HCT116 (cell line): ENCODE measurements at regions not wholly inside any gene's neighbourhood (a gene's known extent, or its start where the extent isn't known, plus 50 kb on each side); places are given as distances from the start of the nearest gene placed in this dataset.

Source experiments
- ATAC-seq: fragments of 200-7000 bp; cut with Tn5 transposase; 2 replicates; pipeline ENCODE4 v1.9.1; 2020; ENCODE audit warnings: mild to moderate bottlenecking, moderate library complexity
- BruUV-seq: library from RNA; stranded (reverse); fragments of 400-500 nt; replicated peaks from 2 replicates; lab custom pipeline; 2021; lab: Mats Ljungman, UMichigan
- CTCF ChIA-PET: fragments of 300-600 bp; sonication (Branson Sonifier 250); formaldehyde crosslinking; loops from one replicate; lab custom pipeline; 2021; ENCODE audit warnings: antibody characterized with exemption; lab: Charles Lee
- POLR2A ChIA-PET: fragments of 300-600, 350-600 bp; sonication (Branson Sonifier 250); formaldehyde crosslinking; loops from one replicate; lab custom pipeline; 2021; ENCODE audit warnings: antibody characterized with exemption; lab: Charles Lee
- RAD21 ChIA-PET, 2 experiments: fragments of 300-600 bp; sonication (Branson Sonifier 250); formaldehyde crosslinking; loops; one replicate each; lab custom pipeline; 2023; ENCODE audit warnings: low total read pairs in 2 of 2; ENCODE audit not compliant: uncharacterized antibody in 2 of 2, unreplicated experiment in 2 of 2, low non-redundant PET in 1 of 2; lab: Charles Lee
- DNase-seq: peaks from one replicate; pipeline ENCODE4 v3.0.0-alpha.2; 2010; ENCODE audit warnings: low read depth, low spot score
- H2AFZ ChIP-seq: fragments of 200-600 bp; shearing (Covaris generic), sonication (generic); 2 replicates; pipeline ENCODE4 v1.6.1; 2017; ENCODE audit warnings: low read depth, mixed run types, mixed read lengths, antibody characterized with exemption, low read length; ENCODE audit not compliant: poor library complexity, severe bottlenecking
- H3K27ac ChIP-seq: 2 replicates; pipeline ENCODE4 v1.5.1; 2012; ENCODE audit warnings: low read depth, low read length
- H3K27me3 ChIP-seq: fragments of 200-600 bp; sonication (generic); 2 replicates; pipeline ENCODE4 v1.6.1; 2016; ENCODE audit warnings: mixed run types, low read length, mixed read lengths; ENCODE audit not compliant: insufficient read depth
- H3K36me3 ChIP-seq, 2 experiments: fragments of 200-500 bp in 1 of 2; fragments of 200-600 bp in 1 of 2; sonication (Bioruptor generic) in 1 of 2; sonication (generic) in 1 of 2; 2 replicates each; pipeline versions ENCODE4 v1.5.1 to v1.6.1; 2014 to 2016; ENCODE audit warnings: low read length in 2 of 2, inconsistent platforms in 1 of 2, mixed read lengths in 1 of 2, mixed run types in 1 of 2; ENCODE audit not compliant: insufficient read depth in 2 of 2, control insufficient read depth in 1 of 2
- H3K4me1 ChIP-seq, 2 experiments: fragments of 200-600 bp in 1 of 2; sonication (generic) in 1 of 2; 2 replicates each; pipeline versions ENCODE4 v1.5.1 to v1.6.1; 2012 to 2017; ENCODE audit warnings: low read length in 2 of 2, inconsistent platforms in 1 of 2, mild to moderate bottlenecking in 1 of 2, mixed read lengths in 1 of 2, mixed run types in 1 of 2, moderate library complexity in 1 of 2; ENCODE audit not compliant: insufficient read depth in 2 of 2, control insufficient read depth in 1 of 2
- H3K4me2 ChIP-seq: fragments of 200-600 bp; sonication (generic); 2 replicates; pipeline ENCODE4 v1.6.1; 2017; ENCODE audit warnings: mixed run types, low read length, mixed read lengths
- H3K4me3 ChIP-seq, 2 experiments: fragments of 200-600 bp in 1 of 2; sonication (generic) in 1 of 2; replicated peaks in 1 of 2; 2 replicates each; pipeline ENCODE4 v1.5.1; 2011 to 2016; ENCODE audit warnings: low read length in 2 of 2, control low read depth in 1 of 2, low read depth in 1 of 2, mild to moderate bottlenecking in 1 of 2, mixed read lengths in 1 of 2, mixed run types in 1 of 2
- H3K79me2 ChIP-seq: fragments of 200-600 bp; sonication (generic); 2 replicates; pipeline ENCODE4 v1.6.1; 2017; ENCODE audit warnings: mild to moderate bottlenecking, mixed run types, low read length, moderate library complexity, mixed read lengths; ENCODE audit not compliant: insufficient read depth
- H3K9ac ChIP-seq: fragments of 200-600 bp; sonication (generic); 2 replicates; pipeline ENCODE4 v1.6.1; 2016; ENCODE audit warnings: low read length, mixed read lengths
- H3K9me2 ChIP-seq: fragments of 200-600 bp; sonication (generic), shearing (Covaris generic); 2 replicates; pipeline ENCODE4 v1.6.1; 2017; ENCODE audit warnings: mixed run types, mild to moderate bottlenecking, moderate library complexity; ENCODE audit not compliant: insufficient read depth
- H3K9me3 ChIP-seq, 2 experiments: fragments of 200-500 bp in 1 of 2; fragments of 200-600 bp in 1 of 2; sonication (Bioruptor generic) in 1 of 2; sonication (generic) in 1 of 2; 2 replicates each; pipeline ENCODE4 v1.6.1; 2014 to 2017; ENCODE audit warnings: low read length in 2 of 2, mixed read lengths in 2 of 2, inconsistent platforms in 1 of 2, low read depth in 1 of 2, mild to moderate bottlenecking in 1 of 2, mixed run types in 1 of 2, moderate library complexity in 1 of 2; ENCODE audit not compliant: control insufficient read depth in 1 of 2, insufficient read depth in 1 of 2
- H4K20me1 ChIP-seq: fragments of 200-600 bp; sonication (generic), shearing (Covaris generic); 2 replicates; pipeline ENCODE4 v1.6.1; 2017; ENCODE audit warnings: mixed run types, mild to moderate bottlenecking, moderate library complexity; ENCODE audit not compliant: insufficient read depth
- CBX3 ChIP-seq: IDR thresholded peaks from 2 replicates; pipeline ENCODE4 v1.6.1; 2012; ENCODE audit warnings: low read depth
- CEBPB ChIP-seq: IDR thresholded peaks from 2 replicates; pipeline ENCODE4 v1.6.1; 2012; ENCODE audit warnings: low read depth
- EGR1 ChIP-seq: IDR thresholded peaks from 2 replicates; pipeline ENCODE4 v1.6.1; 2012; ENCODE audit warnings: low read depth
- ELF1 ChIP-seq: IDR thresholded peaks from 2 replicates; pipeline ENCODE4 v1.6.1; 2012; ENCODE audit warnings: low read depth, borderline replicate concordance
- EZH2 ChIP-seq: fragments of 200-600 bp; sonication (generic); IDR thresholded peaks from 2 replicates; pipeline ENCODE4 v1.6.1; 2017; ENCODE audit warnings: antibody characterized with exemption, mixed run types
- FOSL1 ChIP-seq: IDR thresholded peaks from 2 replicates; pipeline ENCODE4 v1.6.1; 2012; ENCODE audit warnings: low read depth
- JUND ChIP-seq: IDR thresholded peaks from 2 replicates; pipeline ENCODE4 v1.6.1; 2012
- POLR2A ChIP-seq: IDR thresholded peaks from 2 replicates; pipeline ENCODE4 v1.7.0; 2011; ENCODE audit warnings: borderline replicate concordance; ENCODE audit not compliant: insufficient read depth, insufficient read length; ENCODE audit errors: extremely low read depth
- RAD21 ChIP-seq: IDR thresholded peaks from 2 replicates; pipeline ENCODE4 v1.6.1; 2012; ENCODE audit warnings: low read depth, mild to moderate bottlenecking
- SP1 ChIP-seq: IDR thresholded peaks from 2 replicates; pipeline ENCODE4 v1.6.1; 2012; ENCODE audit warnings: low read depth
- TCF7L2 ChIP-seq: IDR thresholded peaks from 2 replicates; pipeline ENCODE4 v1.7.0; 2011; ENCODE audit warnings: borderline replicate concordance, inconsistent platforms; ENCODE audit not compliant: insufficient read depth, insufficient read length; ENCODE audit errors: extremely low read depth
- YY1 ChIP-seq: IDR thresholded peaks from 2 replicates; pipeline ENCODE4 v1.6.1; 2011; ENCODE audit warnings: low read length, low read depth, moderate library complexity, mild to moderate bottlenecking; ENCODE audit not compliant: insufficient replicate concordance; ENCODE audit errors: extremely low read depth
- ZNF274 ChIP-seq: fragments of 200-500 bp; sonication (Bioruptor generic); IDR thresholded peaks from 2 replicates; pipeline ENCODE4 v1.6.1; 2014; ENCODE audit warnings: mild to moderate bottlenecking, low read depth, low read length, inconsistent platforms
- intact Hi-C: fragments of 100-400 bp; cut with micrococcal nuclease; formaldehyde crosslinking; loops from 2 replicates; pipeline ENCODE4 v1.10.0; 2022
- TF ChIP-seq, protein P1 (sequence below): IDR thresholded peaks from 2 replicates; pipeline ENCODE4 v1.6.1; 2011; ENCODE audit warnings: mild to moderate bottlenecking, low read length, moderate library complexity; ENCODE audit not compliant: insufficient replicate concordance; ENCODE audit errors: extremely low read depth
- TF ChIP-seq, protein P2 (sequence below): IDR thresholded peaks from 2 replicates; pipeline ENCODE4 v1.6.1; 2012
- TF ChIP-seq, protein P3 (sequence below), 3 experiments: fragments of 200-600 bp in 1 of 3; sonication (generic) in 1 of 3; IDR thresholded peaks in 2 of 3; conservative IDR thresholded peaks in 1 of 3; 2 replicates each; pipeline ENCODE4 v1.5.1; 2012 to 2017; ENCODE audit warnings: low read depth in 2 of 3, low read length in 2 of 3, antibody characterized with exemption in 1 of 3, borderline replicate concordance in 1 of 3, control low read depth in 1 of 3, mild to moderate bottlenecking in 1 of 3, mixed read lengths in 1 of 3, mixed run types in 1 of 3, moderate library complexity in 1 of 3; ENCODE audit not compliant: insufficient read depth in 1 of 3
- TF ChIP-seq, protein P4 (sequence below): IDR thresholded peaks from 2 replicates; pipeline ENCODE4 v1.6.1; 2012; ENCODE audit warnings: low read depth

DNA sequence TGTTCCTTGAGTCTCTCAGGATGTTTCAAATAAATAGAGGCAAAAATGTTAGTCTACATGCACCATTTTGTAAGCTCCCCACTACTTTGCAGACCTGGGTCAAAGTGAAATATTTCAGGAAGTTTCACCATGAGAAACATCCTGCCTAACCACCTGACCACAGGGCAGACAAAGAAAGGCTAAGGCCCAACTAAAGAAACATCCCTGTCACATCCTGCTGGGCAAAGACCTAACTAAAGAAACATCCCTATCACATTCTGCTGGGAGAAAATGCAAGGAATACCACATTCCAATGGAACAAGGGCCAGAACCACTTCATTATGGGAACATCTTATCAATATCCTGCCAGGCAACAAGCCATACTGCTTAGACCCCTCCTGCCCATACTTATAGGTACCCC, 1303.4 kb downstream of the TECRL start:
- BruUV-seq = no TSS peak
- no peaks in the 10 kb centered on the region for H4K20me1 ChIP-seq
- H3K4me1 ChIP-seq = no peaks in the 10 kb centered on the region
- intact Hi-C loops = no loop called here
- no peak overlapping the region for H3K9ac ChIP-seq
- ChIA-PET POLR2A (no interaction called here), CTCF (no interaction called here), RAD21 (no interaction called here)
- H3K27ac ChIP-seq = no peak overlapping the region
- H3K9me2 ChIP-seq = no peaks in the 10 kb centered on the region
- DNase-seq (no peak), ATAC-seq (no peak)
- peaks cover 11 to 13% of the 10 kb centered on the region in 2 experiments; a peak in 2 of 4 replicates for H3K9me3 ChIP-seq
- H3K27me3 ChIP-seq = no peaks in the 10 kb centered on the region
- no peak for TF ChIP-seq EGR1
- no peak for TF ChIP-seq CBX3
- TF ChIP-seq, protein P1, sequence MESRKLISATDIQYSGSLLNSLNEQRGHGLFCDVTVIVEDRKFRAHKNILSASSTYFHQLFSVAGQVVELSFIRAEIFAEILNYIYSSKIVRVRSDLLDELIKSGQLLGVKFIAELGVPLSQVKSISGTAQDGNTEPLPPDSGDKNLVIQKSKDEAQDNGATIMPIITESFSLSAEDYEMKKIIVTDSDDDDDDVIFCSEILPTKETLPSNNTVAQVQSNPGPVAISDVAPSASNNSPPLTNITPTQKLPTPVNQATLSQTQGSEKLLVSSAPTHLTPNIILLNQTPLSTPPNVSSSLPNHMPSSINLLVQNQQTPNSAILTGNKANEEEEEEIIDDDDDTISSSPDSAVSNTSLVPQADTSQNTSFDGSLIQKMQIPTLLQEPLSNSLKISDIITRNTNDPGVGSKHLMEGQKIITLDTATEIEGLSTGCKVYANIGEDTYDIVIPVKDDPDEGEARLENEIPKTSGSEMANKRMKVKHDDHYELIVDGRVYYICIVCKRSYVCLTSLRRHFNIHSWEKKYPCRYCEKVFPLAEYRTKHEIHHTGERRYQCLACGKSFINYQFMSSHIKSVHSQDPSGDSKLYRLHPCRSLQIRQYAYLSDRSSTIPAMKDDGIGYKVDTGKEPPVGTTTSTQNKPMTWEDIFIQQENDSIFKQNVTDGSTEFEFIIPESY = no peak
- TF ChIP-seq, protein P2, sequence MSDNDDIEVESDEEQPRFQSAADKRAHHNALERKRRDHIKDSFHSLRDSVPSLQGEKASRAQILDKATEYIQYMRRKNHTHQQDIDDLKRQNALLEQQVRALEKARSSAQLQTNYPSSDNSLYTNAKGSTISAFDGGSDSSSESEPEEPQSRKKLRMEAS = no peak
- TF ChIP-seq POLR2A = no peak
- TF ChIP-seq RAD21 = no peak
- no peak for TF ChIP-seq ZNF274
- TF ChIP-seq CEBPB = no peak
- TF ChIP-seq SP1 = no peak
- no peak for TF ChIP-seq ELF1
- TF ChIP-seq JUND = no peak
- TF ChIP-seq FOSL1 = no peak
- no peak for TF ChIP-seq EZH2
- no peak for TF ChIP-seq TCF7L2
- TF ChIP-seq, protein P3, sequence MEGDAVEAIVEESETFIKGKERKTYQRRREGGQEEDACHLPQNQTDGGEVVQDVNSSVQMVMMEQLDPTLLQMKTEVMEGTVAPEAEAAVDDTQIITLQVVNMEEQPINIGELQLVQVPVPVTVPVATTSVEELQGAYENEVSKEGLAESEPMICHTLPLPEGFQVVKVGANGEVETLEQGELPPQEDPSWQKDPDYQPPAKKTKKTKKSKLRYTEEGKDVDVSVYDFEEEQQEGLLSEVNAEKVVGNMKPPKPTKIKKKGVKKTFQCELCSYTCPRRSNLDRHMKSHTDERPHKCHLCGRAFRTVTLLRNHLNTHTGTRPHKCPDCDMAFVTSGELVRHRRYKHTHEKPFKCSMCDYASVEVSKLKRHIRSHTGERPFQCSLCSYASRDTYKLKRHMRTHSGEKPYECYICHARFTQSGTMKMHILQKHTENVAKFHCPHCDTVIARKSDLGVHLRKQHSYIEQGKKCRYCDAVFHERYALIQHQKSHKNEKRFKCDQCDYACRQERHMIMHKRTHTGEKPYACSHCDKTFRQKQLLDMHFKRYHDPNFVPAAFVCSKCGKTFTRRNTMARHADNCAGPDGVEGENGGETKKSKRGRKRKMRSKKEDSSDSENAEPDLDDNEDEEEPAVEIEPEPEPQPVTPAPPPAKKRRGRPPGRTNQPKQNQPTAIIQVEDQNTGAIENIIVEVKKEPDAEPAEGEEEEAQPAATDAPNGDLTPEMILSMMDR (IDR thresholded peaks at IDR 0.05 in 2 of 3, conservative IDR thresholded peaks at IDR 0.05 in 1 of 3; ENCODE audit: borderline replicate concordance in 1 of 3, insufficient read depth in 1 of 3, low read depth in 2 of 3, low read length in 2 of 3) = no peak
- TF ChIP-seq, protein P4, sequence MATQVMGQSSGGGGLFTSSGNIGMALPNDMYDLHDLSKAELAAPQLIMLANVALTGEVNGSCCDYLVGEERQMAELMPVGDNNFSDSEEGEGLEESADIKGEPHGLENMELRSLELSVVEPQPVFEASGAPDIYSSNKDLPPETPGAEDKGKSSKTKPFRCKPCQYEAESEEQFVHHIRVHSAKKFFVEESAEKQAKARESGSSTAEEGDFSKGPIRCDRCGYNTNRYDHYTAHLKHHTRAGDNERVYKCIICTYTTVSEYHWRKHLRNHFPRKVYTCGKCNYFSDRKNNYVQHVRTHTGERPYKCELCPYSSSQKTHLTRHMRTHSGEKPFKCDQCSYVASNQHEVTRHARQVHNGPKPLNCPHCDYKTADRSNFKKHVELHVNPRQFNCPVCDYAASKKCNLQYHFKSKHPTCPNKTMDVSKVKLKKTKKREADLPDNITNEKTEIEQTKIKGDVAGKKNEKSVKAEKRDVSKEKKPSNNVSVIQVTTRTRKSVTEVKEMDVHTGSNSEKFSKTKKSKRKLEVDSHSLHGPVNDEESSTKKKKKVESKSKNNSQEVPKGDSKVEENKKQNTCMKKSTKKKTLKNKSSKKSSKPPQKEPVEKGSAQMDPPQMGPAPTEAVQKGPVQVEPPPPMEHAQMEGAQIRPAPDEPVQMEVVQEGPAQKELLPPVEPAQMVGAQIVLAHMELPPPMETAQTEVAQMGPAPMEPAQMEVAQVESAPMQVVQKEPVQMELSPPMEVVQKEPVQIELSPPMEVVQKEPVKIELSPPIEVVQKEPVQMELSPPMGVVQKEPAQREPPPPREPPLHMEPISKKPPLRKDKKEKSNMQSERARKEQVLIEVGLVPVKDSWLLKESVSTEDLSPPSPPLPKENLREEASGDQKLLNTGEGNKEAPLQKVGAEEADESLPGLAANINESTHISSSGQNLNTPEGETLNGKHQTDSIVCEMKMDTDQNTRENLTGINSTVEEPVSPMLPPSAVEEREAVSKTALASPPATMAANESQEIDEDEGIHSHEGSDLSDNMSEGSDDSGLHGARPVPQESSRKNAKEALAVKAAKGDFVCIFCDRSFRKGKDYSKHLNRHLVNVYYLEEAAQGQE = no peak
- no peak for TF ChIP-seq YY1
- H3K4me3 ChIP-seq = no peak overlapping the region
- H2AFZ ChIP-seq = no peak overlapping the region
- no peak overlapping the region for H3K4me2 ChIP-seq
- no peaks in the 10 kb centered on the region for H3K36me3 ChIP-seq
- no peaks in the 10 kb centered on the region for H3K79me2 ChIP-seq
